K562 (cell line): ENCODE measurements at regions not wholly inside any gene's neighbourhood (a gene's known extent, or its start where the extent isn't known, plus 50 kb on each side); places are given as distances from the start of the nearest gene placed in this dataset.
A peak's percentile ranks its signal among the peaks of the same experiment; 100 is the strongest.

ENCODE experiments used
- FUS ChIP-seq: fragments of 200-400 bp; formaldehyde crosslinking; optimal IDR thresholded peaks from 2 replicates; pipeline ENCODE3; 2017; ENCODE audit warnings: low read depth, low read length
- HBP1 ChIP-seq: fragments of 450-650 bp; formaldehyde crosslinking; IDR thresholded peaks from 2 replicates; pipeline ENCODE4 v1.4.0; 2022; ENCODE audit warnings: missing genetic modification characterization
- IFI16 ChIP-seq: fragments of 250-450 bp; sonication (Bioruptor Pico); IDR thresholded peaks from 2 replicates; pipeline ENCODE4 v2.1.2; 2022; ENCODE audit warnings: mild to moderate bottlenecking, inconsistent platforms
- ZNF384 ChIP-seq: IDR thresholded peaks from 2 replicates; pipeline ENCODE4 v1.6.1; 2012; ENCODE audit warnings: low read depth, low read length, improper control_type of control experiment
- TF ChIP-seq, protein P1 (sequence below): sonication (generic); formaldehyde crosslinking; IDR thresholded peaks from 2 replicates; pipeline ENCODE4 v1.8.1; 2023; ENCODE audit warnings: mild to moderate bottlenecking, missing genetic modification reagents

DNA sequence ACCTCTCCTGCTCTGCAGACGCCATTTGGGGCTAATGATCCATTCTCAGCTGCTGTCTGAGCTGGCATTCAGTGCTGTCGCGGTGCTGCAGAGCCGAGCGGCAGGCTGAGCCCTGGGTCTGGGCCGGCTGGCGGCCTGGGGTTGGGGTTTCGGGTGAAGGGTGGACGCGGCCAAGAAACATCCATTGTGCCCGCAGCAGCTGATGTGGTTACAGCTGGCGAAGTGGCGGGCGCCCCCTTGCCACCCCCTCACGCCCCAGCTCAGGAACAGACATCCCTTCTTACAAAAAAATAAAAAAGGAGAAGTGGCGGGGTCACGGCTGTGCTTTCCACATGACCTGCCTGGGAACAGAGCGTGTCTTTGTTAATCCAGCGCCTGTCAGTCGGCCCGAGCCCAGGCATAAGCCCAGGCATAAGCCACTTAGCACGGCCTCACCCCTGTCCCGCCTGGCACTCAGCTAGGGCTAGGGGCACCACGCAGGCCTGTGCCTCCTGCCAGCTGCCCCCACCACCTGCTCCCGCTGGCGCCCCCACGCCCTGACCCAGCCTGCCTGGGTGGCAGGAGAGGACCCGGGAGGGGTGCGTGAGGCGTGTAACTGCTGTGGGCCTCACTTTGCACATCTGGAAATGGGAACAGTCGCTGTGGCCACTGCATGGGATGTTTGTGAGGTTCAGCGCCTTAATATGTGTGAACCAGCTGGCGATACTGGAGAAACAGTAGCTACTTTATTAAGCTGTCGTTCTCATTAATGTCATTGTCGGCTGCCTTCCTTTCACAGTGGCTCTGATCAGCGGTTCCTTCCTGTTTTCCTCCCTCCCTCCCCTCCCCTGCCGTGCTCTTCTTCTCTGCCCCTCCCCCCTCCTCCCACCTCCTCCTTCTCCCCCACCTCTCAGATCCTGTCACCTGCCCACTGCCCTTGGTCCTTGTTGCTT, 197.7 kb upstream of the CIBAR2 start (continued):
- TF ChIP-seq, protein P1, sequence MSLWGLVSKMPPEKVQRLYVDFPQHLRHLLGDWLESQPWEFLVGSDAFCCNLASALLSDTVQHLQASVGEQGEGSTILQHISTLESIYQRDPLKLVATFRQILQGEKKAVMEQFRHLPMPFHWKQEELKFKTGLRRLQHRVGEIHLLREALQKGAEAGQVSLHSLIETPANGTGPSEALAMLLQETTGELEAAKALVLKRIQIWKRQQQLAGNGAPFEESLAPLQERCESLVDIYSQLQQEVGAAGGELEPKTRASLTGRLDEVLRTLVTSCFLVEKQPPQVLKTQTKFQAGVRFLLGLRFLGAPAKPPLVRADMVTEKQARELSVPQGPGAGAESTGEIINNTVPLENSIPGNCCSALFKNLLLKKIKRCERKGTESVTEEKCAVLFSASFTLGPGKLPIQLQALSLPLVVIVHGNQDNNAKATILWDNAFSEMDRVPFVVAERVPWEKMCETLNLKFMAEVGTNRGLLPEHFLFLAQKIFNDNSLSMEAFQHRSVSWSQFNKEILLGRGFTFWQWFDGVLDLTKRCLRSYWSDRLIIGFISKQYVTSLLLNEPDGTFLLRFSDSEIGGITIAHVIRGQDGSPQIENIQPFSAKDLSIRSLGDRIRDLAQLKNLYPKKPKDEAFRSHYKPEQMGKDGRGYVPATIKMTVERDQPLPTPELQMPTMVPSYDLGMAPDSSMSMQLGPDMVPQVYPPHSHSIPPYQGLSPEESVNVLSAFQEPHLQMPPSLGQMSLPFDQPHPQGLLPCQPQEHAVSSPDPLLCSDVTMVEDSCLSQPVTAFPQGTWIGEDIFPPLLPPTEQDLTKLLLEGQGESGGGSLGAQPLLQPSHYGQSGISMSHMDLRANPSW (CRISPR knock-in tag): no peak
- TF ChIP-seq HBP1 (CRISPR knock-in tag): no peak
- TF ChIP-seq FUS: no peak
- TF ChIP-seq IFI16 (CRISPR knock-in tag): no peak
- TF ChIP-seq ZNF384: 0 out of 2 replicates have a peak, but pooled peaks have one; percentile 17
